ENCODE measurements at regions not wholly inside any gene's neighbourhood (a gene's known extent, or its start where the extent isn't known, plus 50 kb on each side); places are given as distances from the start of the nearest gene placed in this dataset.
A peak's percentile ranks its signal among the peaks of the same experiment; 100 is the strongest.

- H3K4me3 ChIP-seq (ENCODE audit: low read length) = no peak overlapping the region
- TF ChIP-seq, protein P1, sequence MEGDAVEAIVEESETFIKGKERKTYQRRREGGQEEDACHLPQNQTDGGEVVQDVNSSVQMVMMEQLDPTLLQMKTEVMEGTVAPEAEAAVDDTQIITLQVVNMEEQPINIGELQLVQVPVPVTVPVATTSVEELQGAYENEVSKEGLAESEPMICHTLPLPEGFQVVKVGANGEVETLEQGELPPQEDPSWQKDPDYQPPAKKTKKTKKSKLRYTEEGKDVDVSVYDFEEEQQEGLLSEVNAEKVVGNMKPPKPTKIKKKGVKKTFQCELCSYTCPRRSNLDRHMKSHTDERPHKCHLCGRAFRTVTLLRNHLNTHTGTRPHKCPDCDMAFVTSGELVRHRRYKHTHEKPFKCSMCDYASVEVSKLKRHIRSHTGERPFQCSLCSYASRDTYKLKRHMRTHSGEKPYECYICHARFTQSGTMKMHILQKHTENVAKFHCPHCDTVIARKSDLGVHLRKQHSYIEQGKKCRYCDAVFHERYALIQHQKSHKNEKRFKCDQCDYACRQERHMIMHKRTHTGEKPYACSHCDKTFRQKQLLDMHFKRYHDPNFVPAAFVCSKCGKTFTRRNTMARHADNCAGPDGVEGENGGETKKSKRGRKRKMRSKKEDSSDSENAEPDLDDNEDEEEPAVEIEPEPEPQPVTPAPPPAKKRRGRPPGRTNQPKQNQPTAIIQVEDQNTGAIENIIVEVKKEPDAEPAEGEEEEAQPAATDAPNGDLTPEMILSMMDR (IDR thresholded peaks at IDR 0.05; ENCODE audit: low read depth, low read length) = peak; percentile 44
- TF ChIP-seq EZH2phosphoT487 (IDR thresholded peaks at IDR 0.05; ENCODE audit: low read depth) = no peak
- no peak overlapping the region for H3K4me2 ChIP-seq (ENCODE audit: low read length)
- H3K27me3 ChIP-seq (ENCODE audit: low read depth, low read length) = no peaks in the 10 kb centered on the region
- no peaks in the 10 kb centered on the region for H3K4me1 ChIP-seq (ENCODE audit: low read length)
- no peak overlapping the region for H2AFZ ChIP-seq (ENCODE audit: low read depth, low read length)
- H3K27ac ChIP-seq (ENCODE audit: low read length) = no peak overlapping the region
- H3K36me3 ChIP-seq (replicated peaks; ENCODE audit: low read depth, low read length) = no peaks in the 10 kb centered on the region
- no peaks in the 10 kb centered on the region for H3K9me3 ChIP-seq (ENCODE audit: insufficient read depth, low read length)
- H4K20me1 ChIP-seq (ENCODE audit: insufficient read depth, low read length) = no peaks in the 10 kb centered on the region
- no peak overlapping the region for H3K9ac ChIP-seq (ENCODE audit: low read length)
- no peaks in the 10 kb centered on the region for H3K79me2 ChIP-seq (ENCODE audit: low read length)
These were observed 76.0 kb upstream of the CTTNBP2 start for GRCh38 chr7:117949232-117949631.

- H2AFZ ChIP-seq (ENCODE audit: low read depth, low read length) = no peak overlapping the region
- H3K36me3 ChIP-seq (replicated peaks; ENCODE audit: low read depth, low read length) = no peaks in the 10 kb centered on the region
- no peak overlapping the region for H3K9ac ChIP-seq (ENCODE audit: low read length)
- TF ChIP-seq EZH2phosphoT487 (IDR thresholded peaks at IDR 0.05; ENCODE audit: low read depth) = no peak
- TF ChIP-seq, protein P1 (IDR thresholded peaks at IDR 0.05; ENCODE audit: low read depth, low read length) = no peak
- H3K4me2 ChIP-seq (ENCODE audit: low read length) = no peak overlapping the region
- H3K27ac ChIP-seq (ENCODE audit: low read length) = no peak overlapping the region
- H3K4me3 ChIP-seq (ENCODE audit: low read length) = no peak overlapping the region
- no peaks in the 10 kb centered on the region for H3K9me3 ChIP-seq (ENCODE audit: insufficient read depth, low read length)
- no peaks in the 10 kb centered on the region for H3K27me3 ChIP-seq (ENCODE audit: low read depth, low read length)
- H3K4me1 ChIP-seq (ENCODE audit: low read length) = no peaks in the 10 kb centered on the region
- H3K79me2 ChIP-seq (ENCODE audit: low read length) = no peaks in the 10 kb centered on the region
- H4K20me1 ChIP-seq (ENCODE audit: insufficient read depth, low read length) = no peaks in the 10 kb centered on the region
These were observed 77.5 kb upstream of the CTTNBP2 start for GRCh38 chr7:117950601-117951260.

DNA sequence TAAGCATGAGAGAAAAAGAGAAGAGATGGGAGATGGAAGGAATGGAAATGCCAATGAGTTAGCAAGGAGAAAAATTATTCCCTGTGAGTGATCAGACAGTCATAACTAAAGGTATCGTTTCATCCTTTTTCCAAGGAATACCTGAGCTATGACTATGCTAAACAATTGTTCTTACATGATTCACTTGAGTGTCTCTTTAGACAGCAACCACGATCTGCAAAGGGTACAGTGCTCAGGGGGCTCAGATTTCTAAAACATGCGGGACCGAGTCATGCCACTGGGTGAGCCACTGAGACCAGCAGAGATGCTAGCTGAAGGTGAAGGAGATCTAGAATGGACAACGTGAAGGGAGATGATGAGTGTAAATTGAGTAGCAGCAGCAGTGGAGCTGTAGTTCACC is 78.0 kb upstream of the CTTNBP2 start:
- no peak overlapping the region for H2AFZ ChIP-seq (ENCODE audit: low read depth, low read length)
- H3K4me1 ChIP-seq (ENCODE audit: low read length) = no peaks in the 10 kb centered on the region
- no peaks in the 10 kb centered on the region for H3K79me2 ChIP-seq (ENCODE audit: low read length)
- H3K4me3 ChIP-seq (ENCODE audit: low read length) = no peak overlapping the region
- no peak overlapping the region for H3K27ac ChIP-seq (ENCODE audit: low read length)
- H3K9ac ChIP-seq (ENCODE audit: low read length) = no peak overlapping the region
- TF ChIP-seq EZH2phosphoT487 (IDR thresholded peaks at IDR 0.05; ENCODE audit: low read depth) = no peak
- TF ChIP-seq, protein P1 (IDR thresholded peaks at IDR 0.05; ENCODE audit: low read depth, low read length) = no peak
- H3K27me3 ChIP-seq (ENCODE audit: low read depth, low read length) = no peaks in the 10 kb centered on the region
- no peaks in the 10 kb centered on the region for H3K9me3 ChIP-seq (ENCODE audit: insufficient read depth, low read length)
- H4K20me1 ChIP-seq (ENCODE audit: insufficient read depth, low read length) = no peaks in the 10 kb centered on the region
- no peaks in the 10 kb centered on the region for H3K36me3 ChIP-seq (replicated peaks; ENCODE audit: low read depth, low read length)
- H3K4me2 ChIP-seq (ENCODE audit: low read length) = no peak overlapping the region

DNA sequence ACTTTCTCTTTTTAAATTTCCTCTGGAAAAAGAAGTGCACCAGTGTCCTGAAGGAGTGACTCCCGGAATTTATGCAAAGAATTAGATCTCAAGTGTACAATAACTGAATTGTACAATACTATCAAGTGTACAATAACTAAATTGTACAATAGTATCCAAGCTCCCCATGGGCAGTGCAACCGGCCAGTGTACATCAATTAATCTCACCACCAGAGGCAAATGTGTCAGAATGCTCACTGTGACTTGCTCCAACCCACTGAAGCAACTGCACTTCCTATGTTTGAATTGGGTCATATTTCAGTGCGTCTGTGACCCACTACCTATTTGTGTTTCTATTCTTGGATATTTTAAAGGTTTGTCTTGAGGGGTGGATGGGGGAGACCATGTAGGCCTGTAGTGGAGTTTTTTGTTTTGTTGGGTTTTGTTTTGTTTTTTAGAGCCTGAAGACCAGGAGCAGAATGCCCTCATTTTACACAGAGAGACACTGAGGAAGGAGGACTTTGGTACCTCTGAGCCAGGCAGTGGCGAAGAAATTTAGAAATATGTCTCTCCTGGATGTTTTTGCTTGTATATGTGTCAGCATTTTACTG is 78.5 kb upstream of the CTTNBP2 start:
- Histone ChIP-seq H3K9me3 (ENCODE audit: insufficient read depth, low read length) (no peaks in the 10 kb centered on the region), H3K4me2 (ENCODE audit: low read length) (no peak overlapping the region), H3K79me2 (ENCODE audit: low read length) (no peaks in the 10 kb centered on the region), H3K27ac (ENCODE audit: low read length) (no peak overlapping the region), H2AFZ (ENCODE audit: low read depth, low read length) (no peak overlapping the region), H3K9ac (ENCODE audit: low read length) (no peak overlapping the region), H3K4me3 (ENCODE audit: low read length) (no peak overlapping the region), H4K20me1 (ENCODE audit: insufficient read depth, low read length) (no peaks in the 10 kb centered on the region), H3K27me3 (ENCODE audit: low read depth, low read length) (no peaks in the 10 kb centered on the region), H3K36me3 (replicated peaks; ENCODE audit: low read depth, low read length) (no peaks in the 10 kb centered on the region), H3K4me1 (ENCODE audit: low read length) (no peaks in the 10 kb centered on the region)
- TF ChIP-seq EZH2phosphoT487 (IDR thresholded peaks at IDR 0.05; ENCODE audit: low read depth) = no peak
- TF ChIP-seq, protein P1 (IDR thresholded peaks at IDR 0.05; ENCODE audit: low read depth, low read length) = no peak

All from OCI-LY3 (cell line).